Head of caudate nucleus (tissue), 42 donors: ENCODE measurements at regions not wholly inside any gene's neighbourhood (a gene's known extent, or its start where the extent isn't known, plus 50 kb on each side); places are given as distances from the start of the nearest gene placed in this dataset.
"Not testable (repeated sequence)": the region's sequence is repeated elsewhere in the genome, so short reads cannot be mapped to it uniquely, and the experiment has no call there.

Source experiments
- DNase-seq, 42 donors: peaks; one replicate each; pipeline versions ENCODE4 v3.0.0 to v3.0.0-alpha.2; 2020 to 2021; ENCODE audit warnings: mixed read lengths in 7 of 42
- intact Hi-C: fragments of 100-400 bp; cut with DNase I; formaldehyde crosslinking; loops from one replicate; pipeline ENCODE4 v1.15.0; 2022

DNA sequence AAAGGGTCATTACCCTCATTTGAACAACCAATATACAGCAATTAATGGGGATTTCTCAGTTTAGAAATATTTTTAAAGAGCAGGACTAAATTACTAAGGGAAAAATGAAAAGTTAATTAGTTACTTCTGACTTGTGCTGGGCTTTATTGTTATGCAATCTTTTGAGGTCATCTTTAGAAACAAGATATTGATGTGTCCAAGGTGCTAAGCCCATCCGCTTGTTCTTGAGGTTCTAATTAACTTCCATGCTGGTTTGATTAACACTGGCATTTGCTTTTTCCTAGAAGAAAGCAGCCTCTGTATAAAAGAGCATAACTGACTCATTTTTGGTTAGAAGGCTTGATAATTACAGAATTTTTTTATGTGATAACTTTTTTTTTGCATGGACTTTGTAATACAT lies 256.5 kb upstream of the AGTR1 start:
- intact Hi-C loops: no loop called here
- no peak for DNase-seq

DNA sequence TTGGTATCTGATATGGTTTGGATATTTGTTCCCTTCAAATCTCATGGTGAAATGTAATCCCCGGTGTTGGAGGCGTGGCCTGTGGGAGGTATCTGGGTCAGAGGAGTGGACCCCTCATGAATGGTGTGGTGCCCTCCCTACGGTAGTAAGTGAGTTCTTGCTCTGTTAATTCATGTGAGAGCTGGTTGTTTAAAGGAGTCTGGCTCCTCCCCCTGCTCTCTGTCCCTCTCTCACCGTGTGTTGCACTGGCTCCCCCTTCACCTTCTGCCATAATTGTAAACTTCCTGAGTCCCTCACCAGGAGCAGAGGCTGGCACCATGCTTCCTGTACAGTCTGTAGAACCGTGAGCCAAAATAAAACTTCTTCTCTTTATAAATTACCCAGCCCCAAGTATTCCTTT lies 246.9 kb upstream of the AGTR1 start:
- DNase-seq: no peak
- intact Hi-C loops: no loop called here

- no peak for DNase-seq
Measured at GRCh38 chr3:148451969-148452368, 245.7 kb upstream of the AGTR1 start.

DNA sequence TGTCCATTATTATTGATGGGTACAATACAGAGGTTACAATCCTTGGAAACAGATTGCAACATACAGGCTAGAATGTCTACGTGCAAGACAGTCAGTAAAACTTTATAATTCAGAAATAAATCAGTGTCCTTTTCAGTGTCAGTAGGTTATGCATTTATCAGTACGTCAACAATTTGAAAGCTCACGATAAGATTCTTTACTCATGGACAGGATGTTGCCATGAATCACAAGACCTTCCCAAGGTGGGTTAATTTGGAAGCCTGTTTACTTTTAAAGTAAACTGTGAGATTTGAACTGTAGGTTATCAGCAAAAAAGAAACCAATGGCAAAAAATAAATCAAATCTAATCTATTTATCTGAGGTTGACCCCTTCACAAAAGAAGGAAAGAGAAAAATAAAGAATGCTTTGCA lies 243.9 kb upstream of the AGTR1 start:
- no peak for DNase-seq
- intact Hi-C loops: no loop called here

More at GRCh38 chr3:148451969-148452368, 245.7 kb upstream of the AGTR1 start:
- intact Hi-C loops: no loop called here

- intact Hi-C loops: no loop called here
- no peak for DNase-seq
Measured at GRCh38 chr3:148455098-148455497, 242.6 kb upstream of the AGTR1 start.

- no peak for DNase-seq
- intact Hi-C loops: no loop called here
Measured at GRCh38 chr3:148457886-148458285, 239.8 kb upstream of the AGTR1 start.

GRCh38 chr3:148459931-148460513 lies 237.7 kb upstream of the AGTR1 start:
- DNase-seq: no peak
- intact Hi-C loops: no loop called here

DNA sequence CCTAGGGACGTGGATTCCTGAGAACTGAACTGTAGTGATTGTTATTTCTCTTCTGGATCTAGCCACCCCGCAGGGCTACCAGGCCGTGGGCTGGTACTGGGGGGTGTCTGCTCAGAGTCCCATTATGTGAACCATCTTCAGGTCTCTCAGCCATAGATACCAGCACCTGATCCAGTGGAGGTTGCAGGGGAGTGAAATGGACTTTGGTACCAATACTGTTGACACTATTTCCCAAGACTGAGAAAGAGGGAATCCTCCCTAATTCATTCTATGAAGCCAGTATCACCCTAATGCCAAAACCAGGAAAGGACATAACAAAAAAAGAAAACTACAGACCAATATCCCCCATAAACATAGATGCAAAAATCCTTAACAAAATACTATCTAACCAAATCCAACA lies 237.0 kb upstream of the AGTR1 start:
- intact Hi-C loops: no loop called here
- no peak for DNase-seq

GRCh38 chr3:148464246-148464645 lies 233.5 kb upstream of the AGTR1 start:
- DNase-seq: no peak
- intact Hi-C loops: no loop called here

- DNase-seq: peak in 25 of 42 donors; percentile 1 to 62 (median 17)
- intact Hi-C loops: no loop called here
Measured at GRCh38 chr3:148466143-148466542, 231.6 kb upstream of the AGTR1 start.

DNA sequence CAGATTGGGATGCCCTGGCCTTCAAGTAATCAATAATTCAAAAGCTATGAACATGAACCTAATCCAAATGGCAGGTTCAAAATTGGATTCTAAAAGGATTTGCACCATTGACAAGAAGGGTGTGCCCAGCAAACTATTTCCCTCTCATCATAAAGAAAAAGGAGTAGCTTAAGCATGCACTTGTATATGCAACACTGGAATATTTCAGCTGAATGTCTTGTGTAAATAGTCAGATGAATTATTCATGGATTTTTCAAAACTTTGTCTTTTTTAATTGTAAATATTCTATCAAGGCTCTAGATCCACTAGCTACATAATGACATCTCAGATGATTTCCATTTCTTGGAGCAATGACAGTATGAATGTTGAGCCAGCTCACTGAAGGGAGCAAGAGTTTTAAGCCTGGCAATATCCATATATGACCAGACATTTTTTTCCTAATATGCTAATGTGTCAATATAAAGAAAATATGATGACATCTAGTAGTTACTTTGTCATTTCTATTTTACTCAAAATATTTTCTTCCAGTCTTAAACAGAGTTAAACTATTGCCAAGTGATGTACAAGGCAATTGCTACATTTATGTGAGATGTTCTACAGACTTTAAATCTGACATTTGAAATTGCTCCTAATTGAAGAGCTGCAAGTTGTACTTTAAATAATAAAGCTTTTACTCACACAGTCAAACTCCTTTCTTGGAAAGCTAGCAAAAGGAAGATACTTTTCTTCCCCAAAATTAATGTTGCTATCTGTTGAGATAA lies 230.5 kb upstream of the AGTR1 start:
- intact Hi-C loops: no loop called here
- DNase-seq: no peak

DNA sequence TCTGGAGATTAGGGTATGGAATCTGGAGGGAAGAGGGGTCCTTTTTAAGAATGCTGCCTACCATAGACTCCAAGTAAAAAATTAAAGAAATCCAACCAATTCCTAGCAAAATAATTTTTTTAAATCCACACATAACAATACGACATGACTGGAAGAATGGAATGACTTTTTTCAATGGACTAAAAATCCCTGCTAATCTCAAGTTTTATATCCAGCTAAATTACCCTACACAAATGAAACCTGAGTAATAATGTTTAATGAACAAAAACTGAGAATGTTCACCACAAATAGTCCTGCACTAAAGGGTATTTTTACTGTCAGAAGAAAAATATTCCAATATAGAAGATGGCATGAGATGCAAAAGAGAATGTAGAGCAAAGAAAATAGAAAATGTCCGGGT lies 220.3 kb upstream of the AGTR1 start:
- DNase-seq: no peak
- intact Hi-C loops: no loop called here

DNA sequence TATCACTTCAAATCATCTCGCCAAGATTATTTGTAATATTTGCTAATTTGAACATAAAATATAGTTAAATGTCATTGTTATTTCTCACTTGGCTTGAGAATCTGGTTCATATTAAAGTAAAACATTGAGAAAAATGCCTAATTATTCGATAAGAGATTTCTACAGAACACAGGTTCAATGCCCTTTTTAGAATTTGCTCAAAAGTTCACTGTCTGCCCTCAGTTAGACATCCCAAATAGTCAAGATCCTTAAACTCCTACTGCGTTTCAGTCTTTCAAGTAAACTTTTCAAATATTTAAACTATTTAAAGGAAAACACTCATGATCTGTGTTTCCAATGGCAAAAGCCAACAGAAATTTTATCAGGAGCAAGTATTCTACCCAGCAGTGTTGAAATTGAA lies 204.1 kb upstream of the AGTR1 start:
- intact Hi-C loops: no loop called here
- no peak for DNase-seq

DNA sequence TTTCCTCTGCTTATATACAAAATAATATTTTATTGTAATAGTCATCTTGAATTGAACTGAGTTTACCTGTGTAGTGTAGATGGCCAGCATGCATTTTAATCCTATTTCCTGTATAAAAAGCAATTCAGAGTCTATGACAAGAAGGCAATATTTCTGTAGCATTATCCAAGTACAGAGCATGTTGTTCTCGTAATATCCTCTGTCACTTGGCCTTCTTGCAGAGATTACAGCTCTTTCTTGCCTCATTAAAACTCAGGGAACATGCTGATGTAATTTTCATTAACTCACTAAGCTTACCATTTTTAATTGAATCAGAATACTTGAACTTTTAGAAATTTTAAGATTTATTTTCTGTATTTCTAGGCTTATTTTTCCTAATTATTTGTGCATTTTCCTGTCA lies 203.3 kb upstream of the AGTR1 start:
- intact Hi-C loops: no loop called here

DNA sequence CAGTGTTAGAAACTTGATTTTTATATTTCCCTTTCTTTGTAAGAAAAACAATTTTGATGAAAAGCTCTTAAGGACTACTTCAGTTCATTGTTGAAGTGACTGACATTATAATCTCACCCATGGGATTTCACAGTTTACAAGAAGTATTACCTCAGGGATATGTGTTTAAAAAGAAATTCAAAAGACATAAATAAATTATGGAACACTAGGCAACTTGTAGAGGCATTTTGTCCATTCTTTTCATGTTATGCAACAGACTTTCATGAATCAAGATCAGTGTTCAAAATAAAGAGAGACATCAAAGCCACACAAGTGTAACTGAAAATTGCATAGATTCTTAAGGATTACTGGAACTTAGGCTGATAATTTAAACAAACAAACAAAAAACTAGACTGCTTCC lies 196.8 kb upstream of the AGTR1 start:
- intact Hi-C loops: no loop called here

More for the DNA sequence above, 203.3 kb upstream of the AGTR1 start:
- DNase-seq: no peak

GRCh38 chr3:148510116-148510515 lies 187.6 kb upstream of the AGTR1 start:
- intact Hi-C loops: no loop called here
- DNase-seq: no peak

More for the DNA sequence above, 196.8 kb upstream of the AGTR1 start:
- no peak for DNase-seq

DNA sequence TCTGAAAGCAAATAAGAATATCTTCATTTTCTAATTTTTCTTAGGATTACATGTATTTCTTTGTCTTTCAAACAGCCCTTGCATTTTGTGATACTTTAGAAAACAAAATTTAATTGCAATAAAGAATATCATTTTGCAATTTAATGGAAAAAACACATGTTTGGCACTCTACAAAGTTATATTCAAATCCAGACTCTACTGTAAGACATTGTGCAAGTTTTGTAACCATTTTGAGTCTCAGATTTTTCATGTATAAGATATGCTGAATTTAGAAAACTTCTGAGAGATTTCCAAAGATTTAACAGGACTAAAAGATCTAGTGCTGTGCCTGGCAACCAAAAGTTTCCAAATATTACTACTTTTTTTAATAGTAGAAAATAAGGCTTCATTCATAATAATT lies 187.1 kb upstream of the AGTR1 start:
- intact Hi-C loops: no loop called here

GRCh38 chr3:148512648-148513047 lies 185.1 kb upstream of the AGTR1 start:
- no peak for DNase-seq
- intact Hi-C loops: no loop called here

More for the DNA sequence above, 187.1 kb upstream of the AGTR1 start:
- DNase-seq: no peak

GRCh38 chr3:148513096-148513543 lies 184.6 kb upstream of the AGTR1 start:
- DNase-seq: no peak
- intact Hi-C loops: no loop called here

GRCh38 chr3:148518520-148518919 lies 179.2 kb upstream of the AGTR1 start:
- DNase-seq: no peak
- intact Hi-C loops: no loop called here

DNA sequence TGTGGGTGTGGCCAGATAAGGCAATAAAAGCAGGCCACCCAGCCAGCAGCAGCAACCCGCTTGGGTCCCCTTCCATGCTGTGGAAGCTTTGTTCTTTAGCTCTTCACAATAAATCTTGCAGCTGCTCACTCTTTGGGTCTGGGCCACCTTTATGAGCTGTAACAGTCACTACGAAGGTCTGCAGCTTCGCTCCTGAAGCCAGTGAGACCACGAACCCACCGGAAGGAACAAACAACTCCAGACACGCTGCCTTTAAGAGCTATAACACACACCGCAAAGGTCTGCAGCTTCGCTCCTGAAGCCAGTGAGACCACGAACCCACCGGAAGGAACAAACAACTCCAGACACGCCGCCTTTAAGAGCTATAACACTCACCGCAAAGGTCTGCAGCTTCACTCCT lies 172.1 kb upstream of the AGTR1 start:
- DNase-seq, intact Hi-C loops: not testable (repeated sequence)
